Suprapubic skin (tissue), 4 donors: ENCODE measurements at regions not wholly inside any gene's neighbourhood (a gene's known extent, or its start where the extent isn't known, plus 50 kb on each side); places are given as distances from the start of the nearest gene placed in this dataset.

Experiments
- DNase-seq, 2 donors: peaks; one replicate each; pipeline ENCODE4 v3.0.0-alpha.2; 2019; ENCODE audit warnings: low spot score in 2 of 2
- H3K27ac ChIP-seq: fragments of 200-600 bp; sonication (generic); one replicate; pipeline ENCODE4 v1.5.1; 2019
- H3K27me3 ChIP-seq: fragments of 200-600 bp; sonication (generic); one replicate; pipeline ENCODE4 v1.5.1; 2019
- H3K36me3 ChIP-seq: fragments of 200-600 bp; sonication (generic); one replicate; pipeline ENCODE4 v1.5.1; 2019
- H3K4me1 ChIP-seq: fragments of 200-600 bp; sonication (generic); one replicate; pipeline ENCODE4 v1.5.1; 2019
- H3K4me3 ChIP-seq: fragments of 200-600 bp; sonication (generic); one replicate; pipeline ENCODE4 v1.5.1; 2019; ENCODE audit warnings: mild to moderate bottlenecking
- H3K9me3 ChIP-seq: fragments of 200-600 bp; sonication (generic); one replicate; pipeline ENCODE4 v1.5.1; 2019
- CTCF ChIP-seq, 2 donors: fragments of 200-600 bp in 1 of 2; fragments of 450-650 bp in 1 of 2; sonication (generic) in 1 of 2; IDR thresholded peaks; one replicate each; pipeline ENCODE4 v1.5.1; 2016 to 2019; ENCODE audit warnings: antibody characterized with exemption in 2 of 2, mild to moderate bottlenecking in 1 of 2, moderate library complexity in 1 of 2
- EP300 ChIP-seq: sonication (generic); formaldehyde crosslinking; IDR thresholded peaks from one replicate; pipeline ENCODE4 v1.6.1; 2017; ENCODE audit warnings: antibody characterized with exemption
- POLR2A ChIP-seq, 2 donors: fragments of 450-650 bp; IDR thresholded peaks; one replicate each; pipeline ENCODE4 v1.6.1; 2017; ENCODE audit warnings: antibody characterized with exemption in 2 of 2, mild to moderate bottlenecking in 2 of 2, moderate library complexity in 2 of 2
- POLR2AphosphoS5 ChIP-seq, 3 donors: sonication (generic); formaldehyde crosslinking; IDR thresholded peaks; one replicate each; pipeline ENCODE4 v1.6.1; 2017; ENCODE audit warnings: antibody characterized with exemption in 3 of 3
- WGBS: methylation state at CpG from one replicate; pipeline ENCODE4 v1.1.5; 2018; 5-methylcytosine and 5-hydroxymethylcytosine counted together

- H3K27ac ChIP-seq = no peak overlapping the region
- H3K4me1 ChIP-seq = no peaks in the 10 kb centered on the region
- no peak overlapping the region for H3K4me3 ChIP-seq
- H3K9me3 ChIP-seq = no peaks in the 10 kb centered on the region
- TF ChIP-seq EP300 (no peak), POLR2A (IDR thresholded peaks at IDR 0.05) (no peak), POLR2AphosphoS5 (IDR thresholded peaks at IDR 0.05) (no peak), CTCF (IDR thresholded peaks at IDR 0.05) (no peak)
- no peaks in the 10 kb centered on the region for H3K36me3 ChIP-seq
- 69% methylated on average over 21 of the region's 25 CpGs for WGBS
- no peak for DNase-seq
- peaks cover 45% of the 10 kb centered on the region for H3K27me3 ChIP-seq
Observed at GRCh38 chr17:79539944-79540705, 70.7 kb downstream of the RBFOX3 start.

GRCh38 chr17:79538291-79538690 lies 72.6 kb downstream of the RBFOX3 start:
- DNase-seq = no peak
- Histone ChIP-seq H3K27ac (no peak overlapping the region), H3K36me3 (no peaks in the 10 kb centered on the region), H3K27me3 (peaks cover 31% of the 10 kb centered on the region), H3K9me3 (no peaks in the 10 kb centered on the region), H3K4me3 (no peak overlapping the region), H3K4me1 (no peaks in the 10 kb centered on the region)
- TF ChIP-seq POLR2AphosphoS5 (IDR thresholded peaks at IDR 0.05) (no peak), EP300 (no peak), POLR2A (IDR thresholded peaks at IDR 0.05) (no peak), CTCF (IDR thresholded peaks at IDR 0.05) (no peak)
- WGBS = 92% methylated on average over 6 of the region's 6 CpGs

- Histone ChIP-seq H3K4me1 (no peaks in the 10 kb centered on the region), H3K27me3 (peaks cover 33% of the 10 kb centered on the region), H3K9me3 (no peaks in the 10 kb centered on the region), H3K36me3 (no peaks in the 10 kb centered on the region), H3K4me3 (no peak overlapping the region), H3K27ac (no peak overlapping the region)
- no peak for DNase-seq
- TF ChIP-seq POLR2AphosphoS5 (IDR thresholded peaks at IDR 0.05) (no peak), EP300 (no peak), POLR2A (IDR thresholded peaks at IDR 0.05) (no peak), CTCF (IDR thresholded peaks at IDR 0.05) (no peak)
- WGBS = 62% methylated on average over 3 of the region's 4 CpGs
Observed at GRCh38 chr17:79537686-79538085, 73.2 kb downstream of the RBFOX3 start.

- no peaks in the 10 kb centered on the region for H3K36me3 ChIP-seq
- TF ChIP-seq EP300 (no peak), POLR2A (IDR thresholded peaks at IDR 0.05) (no peak), CTCF (IDR thresholded peaks at IDR 0.05) (no peak), POLR2AphosphoS5 (IDR thresholded peaks at IDR 0.05) (no peak)
- DNase-seq = no peak
- H3K27me3 ChIP-seq = peaks cover 33% of the 10 kb centered on the region
- H3K9me3 ChIP-seq = no peaks in the 10 kb centered on the region
- no peaks in the 10 kb centered on the region for H3K4me1 ChIP-seq
- no peak overlapping the region for H3K27ac ChIP-seq
- WGBS = 86% methylated on average over 7 of the region's 7 CpGs
- H3K4me3 ChIP-seq = no peak overlapping the region
Observed at GRCh38 chr17:79537061-79537460, 73.8 kb downstream of the RBFOX3 start.

GRCh38 chr17:79536212-79536840 lies 74.5 kb downstream of the RBFOX3 start:
- peaks cover 38% of the 10 kb centered on the region for H3K27me3 ChIP-seq
- no peaks in the 10 kb centered on the region for H3K36me3 ChIP-seq
- TF ChIP-seq POLR2AphosphoS5 (IDR thresholded peaks at IDR 0.05) = no peak
- TF ChIP-seq POLR2A (IDR thresholded peaks at IDR 0.05) = no peak
- no peak for TF ChIP-seq EP300
- TF ChIP-seq CTCF (IDR thresholded peaks at IDR 0.05) = no peak
- no peak overlapping the region for H3K4me3 ChIP-seq
- 91% methylated on average over 15 of the region's 15 CpGs for WGBS
- no peaks in the 10 kb centered on the region for H3K4me1 ChIP-seq
- no peak for DNase-seq
- no peak overlapping the region for H3K27ac ChIP-seq
- no peaks in the 10 kb centered on the region for H3K9me3 ChIP-seq
